HG02678 (cell line): ENCODE measurements at regions not wholly inside any gene's neighbourhood (a gene's known extent, or its start where the extent isn't known, plus 50 kb on each side); places are given as distances from the start of the nearest gene placed in this dataset.

Experiments used
- ATAC-seq: cut with Tn5 transposase; IDR thresholded peaks from one replicate; pipeline ENCODE4 v1.9.1; 2021; ENCODE audit warnings: mild to moderate bottlenecking, moderate library complexity; ENCODE audit not compliant: unreplicated experiment

DNA sequence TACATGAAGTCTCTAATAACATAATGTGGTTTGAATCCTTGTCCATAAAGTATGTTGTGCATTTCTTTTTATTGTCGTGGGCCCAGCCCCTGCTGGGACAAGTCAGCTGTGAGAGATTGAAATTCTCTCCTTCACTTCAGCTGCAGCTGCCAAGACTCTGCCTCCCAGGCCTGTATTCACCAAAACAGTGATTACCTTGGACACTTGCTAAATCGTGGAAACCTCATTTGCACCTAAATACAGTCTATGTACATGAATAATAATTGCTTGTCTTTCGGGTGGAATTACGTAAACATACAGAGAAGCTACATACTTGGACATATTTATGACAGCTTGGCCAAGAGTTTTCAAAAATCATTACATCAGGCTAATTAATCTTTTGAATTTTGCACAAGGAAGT lies 898.5 kb upstream of the SEMA6A start:
- ATAC-seq, result no peak

GRCh38 chr5:117463881-117464570 lies 889.4 kb upstream of the SEMA6A start:
- no peak for ATAC-seq

DNA sequence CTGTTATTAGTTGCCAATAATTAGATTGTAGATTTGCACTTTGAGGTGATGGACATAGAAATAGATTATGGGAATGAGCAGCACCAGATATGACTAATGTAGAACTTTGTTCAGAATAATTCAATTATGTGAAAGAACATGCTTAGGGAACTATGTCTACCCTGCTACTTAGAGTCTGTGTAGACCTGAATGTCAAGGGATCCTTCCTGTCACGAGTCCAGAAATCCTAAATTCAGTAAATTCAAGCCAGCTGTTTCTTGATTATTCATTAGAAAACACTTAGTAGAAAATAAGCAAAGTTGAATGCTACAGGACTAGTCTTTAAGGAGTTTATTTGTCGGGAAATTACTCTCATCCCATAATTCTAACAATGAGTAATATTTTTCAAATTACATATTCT lies 887.3 kb upstream of the SEMA6A start:
- no peak for ATAC-seq

GRCh38 chr5:117461403-117461802 lies 886.8 kb upstream of the SEMA6A start:
- peak; percentile 62 for ATAC-seq

GRCh38 chr5:117457656-117458055 lies 883.0 kb upstream of the SEMA6A start:
- no peak for ATAC-seq

- no peak for ATAC-seq
Measured at GRCh38 chr5:117456866-117457470, 882.3 kb upstream of the SEMA6A start.

- peak; percentile 38 for ATAC-seq
Measured at GRCh38 chr5:117455236-117456233, 880.9 kb upstream of the SEMA6A start.

DNA sequence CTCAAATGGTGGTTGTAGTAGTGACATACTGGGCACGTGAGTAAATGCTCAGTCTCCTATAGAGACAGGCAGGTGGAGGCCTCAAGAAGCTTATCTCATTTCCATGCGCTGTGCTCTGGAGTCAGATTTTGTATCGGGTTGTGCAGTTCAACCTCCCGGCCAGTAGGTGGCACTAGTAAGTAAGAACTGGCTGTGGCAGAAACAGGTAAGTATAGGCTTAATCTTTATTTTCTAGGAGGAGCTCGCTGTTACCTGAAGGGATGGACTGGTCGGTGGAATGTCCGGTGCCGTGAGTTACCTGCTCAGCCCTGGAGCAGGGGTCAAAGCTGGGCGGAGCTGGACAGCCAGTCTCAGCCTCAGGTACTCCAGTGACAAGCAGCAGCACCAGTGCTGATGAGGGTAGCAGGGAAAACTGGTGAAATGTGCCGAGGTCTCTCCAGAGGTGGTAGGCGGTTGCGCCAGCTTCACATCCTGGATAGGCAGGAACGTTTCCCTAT lies 880.1 kb upstream of the SEMA6A start:
- peak; percentile 87 for ATAC-seq

DNA sequence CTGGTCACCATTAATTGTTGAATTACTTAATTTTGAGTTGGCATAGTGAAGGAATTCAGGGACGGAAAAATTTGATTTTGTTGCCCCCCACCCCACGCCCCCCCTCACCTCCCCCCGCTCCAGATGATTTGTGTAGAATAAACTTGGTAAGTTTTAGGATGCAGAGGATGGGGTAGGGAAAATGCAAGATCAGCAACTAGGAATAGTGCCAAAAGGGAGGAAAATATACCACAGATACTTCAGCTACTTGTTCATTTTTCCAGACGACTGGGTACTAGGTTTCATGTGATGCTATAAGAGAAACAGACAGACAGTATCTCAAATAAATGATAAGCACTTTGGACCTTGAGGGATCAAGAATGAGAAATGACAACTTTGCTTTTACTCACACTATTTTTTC lies 862.2 kb upstream of the SEMA6A start:
- ATAC-seq, result no peak

DNA sequence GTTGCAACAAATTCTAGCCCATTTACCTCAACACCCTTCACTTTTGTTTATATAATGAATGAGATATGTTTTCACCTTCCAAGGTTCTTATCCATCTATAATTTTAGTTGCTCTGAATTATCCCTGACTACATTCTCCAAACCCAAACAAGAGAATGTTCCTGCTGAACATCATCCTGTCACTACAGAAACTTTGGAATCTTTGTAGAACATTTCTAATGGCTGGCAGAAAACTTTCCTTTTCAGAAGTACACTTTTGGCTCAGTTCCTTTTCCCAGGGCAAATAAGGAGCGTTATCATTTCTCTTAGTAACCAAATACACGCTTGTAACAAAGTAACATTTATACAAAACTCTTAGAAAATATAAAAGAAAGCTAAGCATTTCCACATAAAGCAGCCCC lies 860.6 kb upstream of the SEMA6A start:
- no peak for ATAC-seq

DNA sequence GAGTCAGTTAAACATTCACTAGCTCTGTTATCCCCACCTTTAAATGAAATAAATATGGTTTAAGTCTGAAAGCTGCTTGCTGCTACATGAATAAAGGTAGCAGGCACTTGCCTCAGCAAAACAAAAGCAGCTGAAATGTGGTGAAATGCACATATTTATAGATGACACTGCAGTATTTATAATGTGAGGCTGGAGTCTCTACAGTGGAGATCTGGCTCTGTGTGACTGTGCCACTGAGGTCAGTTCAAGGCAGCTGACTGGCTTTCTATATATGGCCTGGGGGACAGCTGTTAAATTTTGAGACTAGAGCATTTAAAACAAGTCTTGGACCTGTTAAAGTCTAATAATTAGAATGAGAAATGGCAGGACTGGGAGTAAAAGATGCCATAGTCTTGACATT lies 859.6 kb upstream of the SEMA6A start:
- ATAC-seq, result no peak

GRCh38 chr5:117433818-117434217 lies 859.2 kb upstream of the SEMA6A start:
- no peak for ATAC-seq

- ATAC-seq, result no peak
Measured at GRCh38 chr5:117431091-117431490, 856.5 kb upstream of the SEMA6A start.

DNA sequence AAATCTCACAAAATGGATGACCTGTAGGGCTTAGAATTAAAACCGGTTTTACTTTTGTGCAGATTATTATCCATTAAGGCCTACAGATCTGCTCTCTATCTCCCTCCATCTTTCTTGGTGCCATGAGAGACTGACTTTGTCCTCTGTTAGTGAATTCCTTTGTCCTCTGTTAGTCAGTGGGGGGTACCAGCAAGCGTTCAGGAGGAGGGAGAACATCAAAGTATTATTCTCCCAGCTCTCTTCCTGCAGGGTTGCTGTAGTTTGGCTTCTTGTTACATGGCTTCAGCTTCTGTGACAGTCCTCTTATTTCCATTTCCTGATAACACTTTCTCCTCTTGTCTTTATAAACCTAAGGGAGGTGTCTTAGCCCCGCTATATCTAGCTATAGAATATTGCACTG lies 850.5 kb upstream of the SEMA6A start:
- no peak for ATAC-seq

DNA sequence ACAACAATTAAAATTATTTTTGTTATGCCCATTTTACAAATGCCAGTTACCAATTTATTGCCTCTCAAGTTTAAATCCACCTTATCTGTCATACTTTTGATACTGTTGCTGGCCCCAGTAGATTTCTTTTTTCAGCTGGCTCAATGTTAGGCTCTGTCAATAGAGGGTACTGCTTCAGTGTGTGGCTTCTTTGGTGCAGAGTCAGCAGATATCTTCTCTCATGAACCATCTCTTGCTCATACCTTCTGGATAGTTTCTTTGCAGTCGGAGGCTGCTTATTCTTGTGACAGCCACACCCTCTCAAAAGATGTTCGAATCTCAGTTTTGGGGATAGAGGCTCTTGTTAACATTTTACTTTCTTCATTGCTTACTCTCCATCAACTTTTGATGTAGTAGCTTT lies 849.9 kb upstream of the SEMA6A start:
- no peak for ATAC-seq

DNA sequence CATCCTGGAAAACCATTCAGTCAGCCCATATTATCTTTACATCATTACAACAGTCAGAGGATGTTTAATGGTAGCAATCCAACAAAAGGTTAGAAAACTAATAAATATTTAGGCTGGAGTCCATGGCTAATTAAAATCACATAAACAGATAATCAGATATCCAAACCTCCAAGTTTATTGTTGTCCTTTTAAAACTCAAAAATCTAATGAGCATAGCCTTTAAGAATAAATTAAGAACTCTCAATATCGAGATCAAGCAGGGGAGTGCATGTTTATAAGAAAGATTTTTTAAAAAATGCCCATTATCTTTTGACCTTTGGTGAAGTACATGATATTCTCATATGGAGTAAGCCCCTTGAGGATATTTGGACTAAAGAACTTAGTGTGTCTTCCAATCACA lies 842.9 kb upstream of the SEMA6A start:
- ATAC-seq, result no peak

- ATAC-seq, result no peak
Measured at GRCh38 chr5:117414926-117415325, 840.3 kb upstream of the SEMA6A start.

DNA sequence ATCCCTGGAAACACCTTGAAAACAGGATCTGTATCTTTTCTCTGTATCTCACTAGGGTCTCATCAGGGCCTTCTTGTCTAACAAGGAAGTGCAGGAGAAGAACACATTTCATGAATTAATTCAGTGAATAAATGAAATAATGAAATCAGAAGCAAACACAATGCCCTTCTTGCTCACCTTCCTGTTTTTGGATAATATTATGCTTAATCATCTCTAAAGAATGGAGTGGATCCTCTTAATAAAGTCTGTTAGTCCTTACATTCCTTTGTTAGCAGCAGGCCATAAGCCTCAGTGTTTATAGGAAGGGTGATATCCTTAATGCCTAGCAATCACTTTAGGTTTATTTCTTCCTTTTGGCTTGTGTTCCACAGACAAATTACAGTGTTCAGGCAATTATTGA lies 837.1 kb upstream of the SEMA6A start:
- no peak for ATAC-seq

GRCh38 chr5:117405197-117405596 lies 830.6 kb upstream of the SEMA6A start:
- ATAC-seq, result no peak

- ATAC-seq, result no peak
Measured at GRCh38 chr5:117394506-117395157, 820.0 kb upstream of the SEMA6A start.

- no peak for ATAC-seq
Measured at GRCh38 chr5:117393125-117393524, 818.5 kb upstream of the SEMA6A start.
